ENCODE measurements at regions not wholly inside any gene's neighbourhood (a gene's known extent, or its start where the extent isn't known, plus 50 kb on each side); places are given as distances from the start of the nearest gene placed in this dataset.

- no peak for TF ChIP-seq POLR2A (IDR thresholded peaks at IDR 0.05)
- no peak for TF ChIP-seq CTCF (IDR thresholded peaks at IDR 0.05)
- no peak for TF ChIP-seq POLR2AphosphoS5 (IDR thresholded peaks at IDR 0.05)
- no peak for TF ChIP-seq EP300 (IDR thresholded peaks at IDR 0.05)
- H3K9me3 ChIP-seq, result peaks cover 0 to 4% (median 0%) of the 10 kb centered on the region in 4 donors
- ATAC-seq (ENCODE audit: low FRiP score in 2 of 2) (no peak), DNase-seq (no peak)
- WGBS, 2 donors, result 90 to 91% methylated on average over 5 of the region's 5 CpGs
- H3K36me3 ChIP-seq, result no peaks in the 10 kb centered on the region
- no peak overlapping the region for H3K4me3 ChIP-seq
- H3K27me3 ChIP-seq, result no peaks in the 10 kb centered on the region
- H3K4me1 ChIP-seq, result no peaks in the 10 kb centered on the region
- no peak overlapping the region for H3K27ac ChIP-seq
Observed at GRCh38 chr2:152894051-152894450, 175.6 kb downstream of the ARL6IP6 start.

GRCh38 chr2:152890736-152891135, 172.3 kb downstream of the ARL6IP6 start:
- WGBS, 2 donors, result 27 to 36% methylated on average over 2 of the region's 2 CpGs
- no peak for ATAC-seq (ENCODE audit: low FRiP score in 2 of 2)
- Histone ChIP-seq H3K27ac (no peak overlapping the region), H3K4me1 (no peaks in the 10 kb centered on the region), H3K27me3 (no peaks in the 10 kb centered on the region), H3K36me3 (no peaks in the 10 kb centered on the region), H3K9me3 (peaks cover 0 to 2% (median 0%) of the 10 kb centered on the region in 4 donors), H3K4me3 (no peak overlapping the region)
- DNase-seq, result no peak
- no peak for TF ChIP-seq POLR2AphosphoS5 (IDR thresholded peaks at IDR 0.05)
- no peak for TF ChIP-seq EP300 (IDR thresholded peaks at IDR 0.05)
- no peak for TF ChIP-seq POLR2A (IDR thresholded peaks at IDR 0.05)
- no peak for TF ChIP-seq CTCF (IDR thresholded peaks at IDR 0.05)

- DNase-seq (no peak), ATAC-seq (ENCODE audit: low FRiP score in 2 of 2) (no peak)
- Histone ChIP-seq H3K4me1 (no peaks in the 10 kb centered on the region), H3K27me3 (no peaks in the 10 kb centered on the region), H3K36me3 (no peaks in the 10 kb centered on the region), H3K4me3 (no peak overlapping the region), H3K9me3 (no peaks in the 10 kb centered on the region), H3K27ac (no peak overlapping the region)
- WGBS, 2 donors, result 61 to 65% methylated on average over 4 of the region's 4 CpGs
- no peak for TF ChIP-seq EP300 (IDR thresholded peaks at IDR 0.05)
- no peak for TF ChIP-seq CTCF (IDR thresholded peaks at IDR 0.05)
Observed at GRCh38 chr2:152883951-152884487, 165.6 kb downstream of the ARL6IP6 start.

GRCh38 chr2:152881527-152881926, 163.1 kb downstream of the ARL6IP6 start:
- H3K27me3 ChIP-seq, result no peaks in the 10 kb centered on the region
- H3K36me3 ChIP-seq, result no peaks in the 10 kb centered on the region
- ATAC-seq (ENCODE audit: low FRiP score in 2 of 2), result no peak
- H3K27ac ChIP-seq, result no peak overlapping the region
- H3K4me1 ChIP-seq, result peaks cover 0 to 2% (median 0%) of the 10 kb centered on the region in 4 donors
- TF ChIP-seq EP300 (IDR thresholded peaks at IDR 0.05), result no peak
- TF ChIP-seq CTCF (IDR thresholded peaks at IDR 0.05), result no peak
- no peak for TF ChIP-seq POLR2AphosphoS5 (IDR thresholded peaks at IDR 0.05)
- no peak for TF ChIP-seq POLR2A (IDR thresholded peaks at IDR 0.05)
- H3K4me3 ChIP-seq, result no peak overlapping the region
- no peaks in the 10 kb centered on the region for H3K9me3 ChIP-seq
- DNase-seq, result no peak

GRCh38 chr2:152879275-152879674, 160.9 kb downstream of the ARL6IP6 start:
- DNase-seq, result no peak
- Histone ChIP-seq H3K9me3 (no peaks in the 10 kb centered on the region), H3K27ac (no peak overlapping the region), H3K27me3 (no peaks in the 10 kb centered on the region), H3K4me3 (no peak overlapping the region), H3K4me1 (peaks cover 0 to 2% (median 0%) of the 10 kb centered on the region in 4 donors), H3K36me3 (no peaks in the 10 kb centered on the region)
- whole genome bisulfite sequencing, 2 donors, result 74 to 95% methylated on average over 3 of the region's 3 CpGs
- TF ChIP-seq POLR2AphosphoS5 (IDR thresholded peaks at IDR 0.05) (no peak), EP300 (IDR thresholded peaks at IDR 0.05) (no peak), CTCF (IDR thresholded peaks at IDR 0.05) (no peak), POLR2A (IDR thresholded peaks at IDR 0.05) (no peak)
- ATAC-seq (ENCODE audit: low FRiP score in 2 of 2), result no peak
